HUDEP-2 (cell line): ENCODE measurements at regions not wholly inside any gene's neighbourhood (a gene's known extent, or its start where the extent isn't known, plus 50 kb on each side); places are given as distances from the start of the nearest gene placed in this dataset.
"Not testable (repeated sequence)": the region's sequence is repeated elsewhere in the genome, so short reads cannot be mapped to it uniquely, and the experiment has no call there.

Experiments
- DNase-seq, 76 experiments: peaks; one replicate each; lab custom pipeline; 2025; ENCODE audit not compliant: unreplicated experiment in 76 of 76; lab: John Stamatoyannopoulos, UW

GRCh38 chr2:62412347-62412742 lies 93.7 kb downstream of the TMEM17 start:
- no peak for DNase-seq

- DNase-seq: no peak
These were observed 95.0 kb downstream of the TMEM17 start for GRCh38 chr2:62410926-62411456.

GRCh38 chr2:62410015-62410453 lies 96.0 kb downstream of the TMEM17 start:
- DNase-seq: peak in 2 of 76 experiments; percentile 6 to 12

GRCh38 chr2:62409442-62409841 lies 96.6 kb downstream of the TMEM17 start:
- no peak for DNase-seq

- DNase-seq: no peak
These were observed 97.7 kb downstream of the TMEM17 start for GRCh38 chr2:62408241-62408677.

- DNase-seq: no peak
These were observed 98.2 kb downstream of the TMEM17 start for GRCh38 chr2:62407838-62408237.

GRCh38 chr2:62407401-62407800 lies 98.6 kb downstream of the TMEM17 start:
- DNase-seq: no peak

GRCh38 chr2:62406573-62407043 lies 99.4 kb downstream of the TMEM17 start:
- no peak for DNase-seq

- DNase-seq: no peak
These were observed 101.1 kb downstream of the TMEM17 start for GRCh38 chr2:62404913-62405312.

- DNase-seq: no peak
These were observed 103.8 kb downstream of the TMEM17 start for GRCh38 chr2:62402156-62402555.

GRCh38 chr2:62398356-62398755 lies 107.6 kb downstream of the TMEM17 start:
- DNase-seq: no peak

- DNase-seq: no peak
These were observed 109.1 kb downstream of the TMEM17 start for GRCh38 chr2:62396880-62397279.

- no peak for DNase-seq
These were observed 112.7 kb downstream of the TMEM17 start for GRCh38 chr2:62393293-62393692.

- DNase-seq: no peak
These were observed 114.3 kb downstream of the TMEM17 start for GRCh38 chr2:62391696-62392095.

- DNase-seq: not testable (repeated sequence)
These were observed 119.6 kb downstream of the TMEM17 start for GRCh38 chr2:62386378-62386777.

GRCh38 chr2:62383846-62384245 lies 122.1 kb downstream of the TMEM17 start:
- no peak for DNase-seq

GRCh38 chr2:62382757-62383156 lies 123.2 kb downstream of the TMEM17 start:
- DNase-seq: no peak

- DNase-seq: no peak
These were observed 123.9 kb downstream of the TMEM17 start for GRCh38 chr2:62382122-62382521.

- DNase-seq: no peak
These were observed 124.3 kb downstream of the TMEM17 start for GRCh38 chr2:62381656-62382055.

GRCh38 chr2:62379566-62379965 lies 126.4 kb downstream of the TMEM17 start:
- DNase-seq: no peak

- no peak for DNase-seq
These were observed 130.9 kb downstream of the TMEM17 start for GRCh38 chr2:62375113-62375420.

- DNase-seq: no peak
These were observed 131.5 kb downstream of the TMEM17 start for GRCh38 chr2:62374301-62375112.
